A549 (cell line): ENCODE measurements at regions not wholly inside any gene's neighbourhood (a gene's known extent, or its start where the extent isn't known, plus 50 kb on each side); places are given as distances from the start of the nearest gene placed in this dataset.

Experiments used
- ATAC-seq, 2 experiments: fragments of 200-7000 bp in 1 of 2; fragments of >200 bp in 1 of 2; cut with Nextera tagmentation in 1 of 2; cut with Tn5 transposase in 1 of 2; 3 replicates each; pipeline versions ENCODE4 v1.8.0 to v1.9.1; 2018 to 2020; ENCODE audit warnings: mild to moderate bottlenecking in 1 of 2, moderate library complexity in 1 of 2
- CTCF ChIA-PET: fragments of 300-600 bp; sonication (Branson Sonifier 250); formaldehyde crosslinking; extraction: SDS; loops from one replicate; lab custom pipeline; 2021; ENCODE audit warnings: antibody characterized with exemption, inconsistent platforms; lab: Yijun Ruan, JAX
- POLR2A ChIA-PET: fragments of 350-600 bp; formaldehyde crosslinking; extraction: SDS; loops from one replicate; lab custom pipeline; 2021; ENCODE audit warnings: antibody characterized with exemption, inconsistent platforms; lab: Yijun Ruan, JAX
- DNase-seq, 2 experiments: peaks; one replicate each; pipeline versions ENCODE4 v3.0.0 to v3.0.0-alpha.2; 2011 to 2016; ENCODE audit warnings: low read depth in 1 of 2, low spot score in 1 of 2
- FAIRE-seq: peaks from 2 replicates; lab custom pipeline; 2011; peaks lifted over from hg19 to GRCh38; lab: Jason Lieb, UNC
- H3K27ac ChIP-seq, 2 experiments: fragments of >200 bp; sonication (Bioruptor Twin); formaldehyde crosslinking; 3 replicates each; pipeline ENCODE4 v1.5.1; 2016 to 2017
- H3K4me1 ChIP-seq: fragments of >200 bp; sonication (Bioruptor Twin); formaldehyde crosslinking; 3 replicates; pipeline ENCODE4 v1.6.1; 2016
- H3K4me2 ChIP-seq: fragments of >200 bp; sonication (Bioruptor Twin); formaldehyde crosslinking; 3 replicates; pipeline ENCODE4 v1.6.1; 2016
- H3K4me3 ChIP-seq: fragments of >200 bp; sonication (Bioruptor Twin); formaldehyde crosslinking; 3 replicates; pipeline ENCODE4 v1.5.1; 2016
- H3K9me3 ChIP-seq: fragments of >200 bp; sonication (Bioruptor Twin); formaldehyde crosslinking; 3 replicates; pipeline ENCODE4 v1.6.1; 2016
- CEBPB ChIP-seq, 2 experiments: fragments of >200 bp in 1 of 2; sonication (Bioruptor Twin) in 1 of 2; formaldehyde crosslinking in 1 of 2; IDR thresholded peaks; 2 replicates each; pipeline ENCODE4 v1.6.1; 2012 to 2016
- CHD4 ChIP-seq: fragments of 200-600 bp; sonication (generic); IDR thresholded peaks from 2 replicates; pipeline ENCODE4 v1.6.1; 2016; ENCODE audit warnings: antibody characterized with exemption, mild to moderate bottlenecking, borderline replicate concordance
- EHMT2 ChIP-seq: fragments of 200-600 bp; sonication (generic); IDR thresholded peaks from 2 replicates; pipeline ENCODE4 v1.6.1; 2016; ENCODE audit warnings: antibody characterized with exemption, low read depth, mild to moderate bottlenecking, moderate library complexity
- FOSL2 ChIP-seq, 2 experiments: fragments of 450-650 bp in 1 of 2; fragments of >200 bp in 1 of 2; sonication (Bioruptor Twin) in 1 of 2; formaldehyde crosslinking; IDR thresholded peaks; 2 replicates each; pipeline versions ENCODE4 v1.5.0 to v1.6.1; 2016 to 2020; ENCODE audit warnings: mild to moderate bottlenecking in 1 of 2, moderate library complexity in 1 of 2
- GATA3 ChIP-seq: IDR thresholded peaks from 2 replicates; pipeline ENCODE4 v1.6.1; 2012; ENCODE audit warnings: borderline replicate concordance
- HDAC2 ChIP-seq: fragments of 200-600 bp; sonication (generic); IDR thresholded peaks from 2 replicates; pipeline ENCODE4 v1.6.1; 2016
- JUNB ChIP-seq: fragments of >200 bp; sonication (Bioruptor Twin); formaldehyde crosslinking; IDR thresholded peaks from 2 replicates; pipeline ENCODE4 v1.6.1; 2016
- KDM5A ChIP-seq: fragments of 200-600 bp; sonication (generic); IDR thresholded peaks from 2 replicates; pipeline ENCODE4 v1.6.1; 2016; ENCODE audit warnings: antibody characterized with exemption, mild to moderate bottlenecking
- MAFK ChIP-seq: fragments of 450-650 bp; IDR thresholded peaks from 2 replicates; pipeline ENCODE4 v1.6.1; 2014; ENCODE audit not compliant: partially characterized antibody
- MAZ ChIP-seq: fragments of 150-350 bp; IDR thresholded peaks from 2 replicates; pipeline ENCODE4 v1.6.1; 2014; ENCODE audit warnings: antibody characterized with exemption, low read depth, low read length, borderline replicate concordance
- MYC ChIP-seq: IDR thresholded peaks from 2 replicates; pipeline ENCODE4 v1.6.1; 2012; ENCODE audit warnings: mild to moderate bottlenecking, inconsistent platforms, low read length, improper control_type of control experiment, borderline replicate concordance
- PHF8 ChIP-seq: fragments of 200-600 bp; sonication (generic); IDR thresholded peaks from 2 replicates; pipeline ENCODE4 v1.6.1; 2016; ENCODE audit warnings: low read depth, mild to moderate bottlenecking, antibody characterized with exemption, moderate library complexity, borderline replicate concordance
- POLR2A ChIP-seq: IDR thresholded peaks from 2 replicates; pipeline ENCODE4 v1.6.1; 2012; ENCODE audit warnings: mild to moderate bottlenecking, low read length
- POLR2AphosphoS2 ChIP-seq: conservative IDR thresholded peaks from 2 replicates; pipeline ENCODE4 v1.6.1; 2012; ENCODE audit warnings: low read length, improper control_type of control experiment, inconsistent platforms
- RAD21 ChIP-seq, 2 experiments: fragments of >200 bp in 1 of 2; sonication (Bioruptor Twin) in 1 of 2; formaldehyde crosslinking in 1 of 2; IDR thresholded peaks in 1 of 2; conservative IDR thresholded peaks in 1 of 2; 2 replicates in 1 of 2; 3 replicates in 1 of 2; pipeline ENCODE4 v1.6.1; 2012 to 2018; ENCODE audit warnings: inconsistent platforms in 1 of 2
- RCOR1 ChIP-seq: fragments of 150-350 bp; IDR thresholded peaks from 2 replicates; pipeline ENCODE4 v1.6.1; 2014; ENCODE audit warnings: antibody characterized with exemption, low read length, low read depth
- RFX5 ChIP-seq: fragments of 450-650 bp; IDR thresholded peaks from 2 replicates; pipeline ENCODE4 v1.7.1; 2014; ENCODE audit warnings: antibody characterized with exemption, mild to moderate bottlenecking, moderate library complexity
- SMC3 ChIP-seq: fragments of >200 bp; sonication (Bioruptor Twin); formaldehyde crosslinking; IDR thresholded peaks from 3 replicates; pipeline ENCODE4 v1.6.1; 2018; ENCODE audit warnings: inconsistent platforms
- TFCP2L1 ChIP-seq: fragments of 250-450 bp; sonication (Bioruptor Pico); IDR thresholded peaks from 2 replicates; pipeline ENCODE4 v1.5.0; 2021; ENCODE audit warnings: mild to moderate bottlenecking
- TP53 ChIP-seq: fragments of 250-450 bp; sonication (Bioruptor Pico); IDR thresholded peaks from 2 replicates; pipeline ENCODE4 v1.5.0; 2021; ENCODE audit warnings: mild to moderate bottlenecking, moderate library complexity
- ZFP36 ChIP-seq: fragments of 450-650 bp; IDR thresholded peaks from 2 replicates; pipeline ENCODE4 v1.6.1; 2014; ENCODE audit warnings: borderline replicate concordance; ENCODE audit not compliant: partially characterized antibody
- ZNF302 ChIP-seq: fragments of 250-450 bp; sonication (Bioruptor Pico); IDR thresholded peaks from 2 replicates; pipeline ENCODE4 v1.9.0; 2021; ENCODE audit warnings: inconsistent platforms, mild to moderate bottlenecking, moderate library complexity
- WGBS: methylation state at CpG from one replicate; pipeline ENCODE4 v1.1.6; 2017; ENCODE audit errors: missing lambda C conversion rate; 5-methylcytosine and 5-hydroxymethylcytosine counted together
- TF ChIP-seq, protein P1 (sequence below): fragments of >200 bp; sonication (Bioruptor Twin); formaldehyde crosslinking; IDR thresholded peaks from 3 replicates; pipeline ENCODE4 v1.5.1; 2016
- TF ChIP-seq, protein P2 (sequence below): fragments of 250-450 bp; sonication (Bioruptor Pico); IDR thresholded peaks from 2 replicates; pipeline ENCODE4 v1.5.0; 2021; ENCODE audit warnings: mild to moderate bottlenecking, moderate library complexity, borderline replicate concordance
- TF ChIP-seq, protein P3 (sequence below): fragments of 200-600 bp; sonication (generic); IDR thresholded peaks from 2 replicates; pipeline ENCODE4 v1.6.1; 2016; ENCODE audit warnings: antibody characterized with exemption, mild to moderate bottlenecking, moderate library complexity
- TF ChIP-seq, protein P4 (sequence below): fragments of 250-450 bp; sonication (Bioruptor Pico); IDR thresholded peaks from 2 replicates; pipeline ENCODE4 v1.5.0; 2020; ENCODE audit warnings: low read depth, mild to moderate bottlenecking, moderate library complexity

DNA sequence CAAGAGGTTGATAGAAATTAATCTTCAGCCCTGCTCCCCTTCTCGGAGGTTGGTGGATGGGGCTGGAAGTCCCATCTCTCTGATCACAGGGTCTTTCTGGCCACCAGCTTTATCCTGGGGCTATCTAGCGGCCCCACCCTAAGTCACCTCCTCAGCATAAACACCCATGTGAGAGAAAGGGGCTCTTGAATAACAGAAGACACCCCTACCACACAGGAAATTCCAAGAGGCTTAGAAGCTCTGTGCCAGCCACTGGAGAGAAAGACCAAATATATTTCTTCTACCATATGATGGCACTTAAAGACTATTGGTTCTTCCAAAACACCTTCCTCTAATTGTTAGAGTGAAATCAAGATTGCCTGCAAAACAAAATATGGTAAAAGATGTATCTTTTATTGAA is 219.7 kb downstream of the VAPA start:
- 74% methylated on average over 2 of the region's 2 CpGs for WGBS
- no peak overlapping the region for H3K27ac ChIP-seq
- TF ChIP-seq TFCP2L1 (CRISPR knock-in tag) (no peak), ZFP36 (no peak), CEBPB (IDR thresholded peaks at IDR 0.05) (no peak), MAFK (no peak), CHD4 (no peak), GATA3 (no peak), JUNB (no peak), MYC (no peak), TP53 (CRISPR knock-in tag) (no peak), KDM5A (no peak), HDAC2 (no peak), MAZ (no peak), ZNF302 (CRISPR knock-in tag) (no peak)
- TF ChIP-seq, protein P1, sequence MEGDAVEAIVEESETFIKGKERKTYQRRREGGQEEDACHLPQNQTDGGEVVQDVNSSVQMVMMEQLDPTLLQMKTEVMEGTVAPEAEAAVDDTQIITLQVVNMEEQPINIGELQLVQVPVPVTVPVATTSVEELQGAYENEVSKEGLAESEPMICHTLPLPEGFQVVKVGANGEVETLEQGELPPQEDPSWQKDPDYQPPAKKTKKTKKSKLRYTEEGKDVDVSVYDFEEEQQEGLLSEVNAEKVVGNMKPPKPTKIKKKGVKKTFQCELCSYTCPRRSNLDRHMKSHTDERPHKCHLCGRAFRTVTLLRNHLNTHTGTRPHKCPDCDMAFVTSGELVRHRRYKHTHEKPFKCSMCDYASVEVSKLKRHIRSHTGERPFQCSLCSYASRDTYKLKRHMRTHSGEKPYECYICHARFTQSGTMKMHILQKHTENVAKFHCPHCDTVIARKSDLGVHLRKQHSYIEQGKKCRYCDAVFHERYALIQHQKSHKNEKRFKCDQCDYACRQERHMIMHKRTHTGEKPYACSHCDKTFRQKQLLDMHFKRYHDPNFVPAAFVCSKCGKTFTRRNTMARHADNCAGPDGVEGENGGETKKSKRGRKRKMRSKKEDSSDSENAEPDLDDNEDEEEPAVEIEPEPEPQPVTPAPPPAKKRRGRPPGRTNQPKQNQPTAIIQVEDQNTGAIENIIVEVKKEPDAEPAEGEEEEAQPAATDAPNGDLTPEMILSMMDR: no peak
- TF ChIP-seq, all 56 proteins: peak for 0
- ChIA-PET POLR2A (no interaction called here), CTCF (no interaction called here)
- no peak for DNase-seq
- H3K4me3 ChIP-seq: no peak overlapping the region
- ATAC-seq: no peak
- H3K4me1 ChIP-seq: no peaks in the 10 kb centered on the region
- no peak for FAIRE-seq
- no peak overlapping the region for H3K4me2 ChIP-seq
- H3K9me3 ChIP-seq: no peaks in the 10 kb centered on the region

DNA sequence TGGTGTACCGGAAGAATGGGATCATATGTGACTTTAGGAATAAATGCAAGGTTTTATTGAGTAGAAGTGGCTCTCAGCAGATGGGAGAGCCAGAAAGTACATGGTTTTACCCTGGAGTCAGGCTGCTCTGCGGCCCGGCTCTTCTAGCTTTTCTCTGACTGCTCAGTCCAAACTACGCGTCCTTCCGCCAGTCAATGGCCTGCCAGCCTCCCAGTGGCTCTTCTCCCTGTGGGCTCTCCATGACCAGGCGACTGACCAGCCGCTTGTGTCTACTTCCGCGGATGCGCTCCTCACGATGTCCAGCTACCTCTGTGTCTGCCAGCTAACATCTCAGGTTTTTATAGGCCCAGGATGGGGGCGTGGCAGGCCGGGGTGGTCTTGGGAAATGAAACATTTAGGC is 220.4 kb downstream of the VAPA start:
- WGBS: 91% methylated on average over 13 of the region's 14 CpGs
- H3K4me2 ChIP-seq: no peak overlapping the region
- ChIA-PET CTCF (no interaction called here), POLR2A (no interaction called here)
- no peak overlapping the region for H3K4me3 ChIP-seq
- DNase-seq (no peak), ATAC-seq (no peak), FAIRE-seq (no peak)
- no peaks in the 10 kb centered on the region for H3K9me3 ChIP-seq
- no peak overlapping the region for H3K27ac ChIP-seq
- H3K4me1 ChIP-seq: peaks cover 4% of the 10 kb centered on the region; the same call in 2 of the 3 replicates
- TF ChIP-seq, protein P2, sequence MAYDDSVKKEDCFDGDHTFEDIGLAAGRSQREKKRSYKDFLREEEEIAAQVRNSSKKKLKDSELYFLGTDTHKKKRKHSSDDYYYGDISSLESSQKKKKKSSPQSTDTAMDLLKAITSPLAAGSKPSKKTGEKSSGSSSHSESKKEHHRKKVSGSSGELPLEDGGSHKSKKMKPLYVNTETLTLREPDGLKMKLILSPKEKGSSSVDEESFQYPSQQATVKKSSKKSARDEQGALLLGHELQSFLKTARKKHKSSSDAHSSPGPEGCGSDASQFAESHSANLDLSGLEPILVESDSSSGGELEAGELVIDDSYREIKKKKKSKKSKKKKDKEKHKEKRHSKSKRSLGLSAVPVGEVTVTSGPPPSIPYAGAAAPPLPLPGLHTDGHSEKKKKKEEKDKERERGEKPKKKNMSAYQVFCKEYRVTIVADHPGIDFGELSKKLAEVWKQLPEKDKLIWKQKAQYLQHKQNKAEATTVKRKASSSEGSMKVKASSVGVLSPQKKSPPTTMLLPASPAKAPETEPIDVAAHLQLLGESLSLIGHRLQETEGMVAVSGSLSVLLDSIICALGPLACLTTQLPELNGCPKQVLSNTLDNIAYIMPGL (CRISPR knock-in tag): no peak
- TF ChIP-seq, protein P3, sequence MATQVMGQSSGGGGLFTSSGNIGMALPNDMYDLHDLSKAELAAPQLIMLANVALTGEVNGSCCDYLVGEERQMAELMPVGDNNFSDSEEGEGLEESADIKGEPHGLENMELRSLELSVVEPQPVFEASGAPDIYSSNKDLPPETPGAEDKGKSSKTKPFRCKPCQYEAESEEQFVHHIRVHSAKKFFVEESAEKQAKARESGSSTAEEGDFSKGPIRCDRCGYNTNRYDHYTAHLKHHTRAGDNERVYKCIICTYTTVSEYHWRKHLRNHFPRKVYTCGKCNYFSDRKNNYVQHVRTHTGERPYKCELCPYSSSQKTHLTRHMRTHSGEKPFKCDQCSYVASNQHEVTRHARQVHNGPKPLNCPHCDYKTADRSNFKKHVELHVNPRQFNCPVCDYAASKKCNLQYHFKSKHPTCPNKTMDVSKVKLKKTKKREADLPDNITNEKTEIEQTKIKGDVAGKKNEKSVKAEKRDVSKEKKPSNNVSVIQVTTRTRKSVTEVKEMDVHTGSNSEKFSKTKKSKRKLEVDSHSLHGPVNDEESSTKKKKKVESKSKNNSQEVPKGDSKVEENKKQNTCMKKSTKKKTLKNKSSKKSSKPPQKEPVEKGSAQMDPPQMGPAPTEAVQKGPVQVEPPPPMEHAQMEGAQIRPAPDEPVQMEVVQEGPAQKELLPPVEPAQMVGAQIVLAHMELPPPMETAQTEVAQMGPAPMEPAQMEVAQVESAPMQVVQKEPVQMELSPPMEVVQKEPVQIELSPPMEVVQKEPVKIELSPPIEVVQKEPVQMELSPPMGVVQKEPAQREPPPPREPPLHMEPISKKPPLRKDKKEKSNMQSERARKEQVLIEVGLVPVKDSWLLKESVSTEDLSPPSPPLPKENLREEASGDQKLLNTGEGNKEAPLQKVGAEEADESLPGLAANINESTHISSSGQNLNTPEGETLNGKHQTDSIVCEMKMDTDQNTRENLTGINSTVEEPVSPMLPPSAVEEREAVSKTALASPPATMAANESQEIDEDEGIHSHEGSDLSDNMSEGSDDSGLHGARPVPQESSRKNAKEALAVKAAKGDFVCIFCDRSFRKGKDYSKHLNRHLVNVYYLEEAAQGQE: no peak
- no peak for TF ChIP-seq POLR2A
- TF ChIP-seq JUNB: no peak
- TF ChIP-seq, protein P4, sequence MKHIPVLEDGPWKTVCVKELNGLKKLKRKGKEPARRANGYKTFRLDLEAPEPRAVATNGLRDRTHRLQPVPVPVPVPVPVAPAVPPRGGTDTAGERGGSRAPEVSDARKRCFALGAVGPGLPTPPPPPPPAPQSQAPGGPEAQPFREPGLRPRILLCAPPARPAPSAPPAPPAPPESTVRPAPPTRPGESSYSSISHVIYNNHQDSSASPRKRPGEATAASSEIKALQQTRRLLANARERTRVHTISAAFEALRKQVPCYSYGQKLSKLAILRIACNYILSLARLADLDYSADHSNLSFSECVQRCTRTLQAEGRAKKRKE (CRISPR knock-in tag): no peak
- no peak for TF ChIP-seq SMC3
- no peak for TF ChIP-seq FOSL2 (IDR thresholded peaks at IDR 0.05)
- no peak for TF ChIP-seq FOSL2 (CRISPR knock-in tag; IDR thresholded peaks at IDR 0.05)
- TF ChIP-seq RCOR1: no peak
- TF ChIP-seq POLR2AphosphoS2: no peak
- no peak for TF ChIP-seq EHMT2
- no peak for TF ChIP-seq RAD21 (conservative IDR thresholded peaks at IDR 0.05 in 1 of 2, IDR thresholded peaks at IDR 0.05 in 1 of 2)
- TF ChIP-seq CHD4: no peak
- TF ChIP-seq ZFP36: no peak
- TF ChIP-seq, protein P1: no peak
- TF ChIP-seq PHF8: no peak
- no peak for TF ChIP-seq RFX5
